Fibroblast of villous mesenchyme (primary cell): ENCODE measurements at regions not wholly inside any gene's neighbourhood (a gene's known extent, or its start where the extent isn't known, plus 50 kb on each side); places are given as distances from the start of the nearest gene placed in this dataset.

Experiments
- DNase-seq: peaks from one replicate; pipeline ENCODE4 v3.0.0-alpha.2; 2010; ENCODE audit warnings: low read depth
- H3K4me3 ChIP-seq: 2 replicates; pipeline ENCODE4 v1.5.1; 2011; ENCODE audit warnings: low read depth, mild to moderate bottlenecking, low read length
- CTCF ChIP-seq: IDR thresholded peaks from 2 replicates; pipeline ENCODE4 v1.5.1; 2012; ENCODE audit warnings: low read depth, mild to moderate bottlenecking, low read length; ENCODE audit not compliant: insufficient read depth

- TF ChIP-seq CTCF, result no peak
- H3K4me3 ChIP-seq, result no peak overlapping the region
- DNase-seq, result no peak
Observed at GRCh38 chr13:85543144-85543543, 256.1 kb downstream of the SLITRK6 start.

GRCh38 chr13:85541476-85541875 lies 257.7 kb downstream of the SLITRK6 start:
- TF ChIP-seq CTCF, result no peak
- no peak overlapping the region for H3K4me3 ChIP-seq
- DNase-seq, result no peak

- TF ChIP-seq CTCF, result no peak
Observed at GRCh38 chr13:85538957-85539356, 260.3 kb downstream of the SLITRK6 start.

GRCh38 chr13:85537601-85538000 lies 261.6 kb downstream of the SLITRK6 start:
- no peak overlapping the region for H3K4me3 ChIP-seq
- DNase-seq, result no peak
- TF ChIP-seq CTCF, result no peak

More at GRCh38 chr13:85538957-85539356, 260.3 kb downstream of the SLITRK6 start:
- DNase-seq, result no peak
- H3K4me3 ChIP-seq, result no peak overlapping the region

GRCh38 chr13:85536706-85537105 lies 262.5 kb downstream of the SLITRK6 start:
- no peak for TF ChIP-seq CTCF
- DNase-seq, result no peak
- no peak overlapping the region for H3K4me3 ChIP-seq

- no peak for DNase-seq
Observed at GRCh38 chr13:85535316-85536084, 263.7 kb downstream of the SLITRK6 start.

More at GRCh38 chr13:85535316-85536084, 263.7 kb downstream of the SLITRK6 start:
- no peak overlapping the region for H3K4me3 ChIP-seq
- no peak for TF ChIP-seq CTCF
